ENCODE measurements at regions not wholly inside any gene's neighbourhood (a gene's known extent, or its start where the extent isn't known, plus 50 kb on each side); places are given as distances from the start of the nearest gene placed in this dataset.
"Not testable (repeated sequence)": the region's sequence is repeated elsewhere in the genome, so short reads cannot be mapped to it uniquely, and the experiment has no call there.

- TF ChIP-seq CTCF (IDR thresholded peaks at IDR 0.05; ENCODE audit: poor library complexity, severe bottlenecking); POLR2AphosphoS5 (IDR thresholded peaks at IDR 0.05); SMC3 (conservative IDR thresholded peaks at IDR 0.05; ENCODE audit: poor library complexity); MXI1 (conservative IDR thresholded peaks at IDR 0.05; ENCODE audit: poor library complexity, severe bottlenecking); EZH2 (IDR thresholded peaks at IDR 0.05; ENCODE audit: borderline replicate concordance, insufficient read depth, low read length, poor library complexity, severe bottlenecking); EP300 (conservative IDR thresholded peaks at IDR 0.05; ENCODE audit: poor library complexity, severe bottlenecking); TAF1 (IDR thresholded peaks at IDR 0.05; ENCODE audit: low read depth): not testable (repeated sequence)
These were observed 701.3 kb downstream of the PLOD2 start for GRCh38 chr3:145459681-145460080.
